HG02610 (cell line): ENCODE measurements at regions not wholly inside any gene's neighbourhood (a gene's known extent, or its start where the extent isn't known, plus 50 kb on each side); places are given as distances from the start of the nearest gene placed in this dataset.

Source experiments
- ATAC-seq: cut with Tn5 transposase; IDR thresholded peaks from one replicate; pipeline ENCODE4 v1.9.1; 2021; ENCODE audit warnings: mild to moderate bottlenecking, moderate library complexity; ENCODE audit not compliant: unreplicated experiment

- ATAC-seq: no peak
These were observed 305.3 kb downstream of the SLC6A15 start for GRCh38 chr12:84607170-84607819.

DNA sequence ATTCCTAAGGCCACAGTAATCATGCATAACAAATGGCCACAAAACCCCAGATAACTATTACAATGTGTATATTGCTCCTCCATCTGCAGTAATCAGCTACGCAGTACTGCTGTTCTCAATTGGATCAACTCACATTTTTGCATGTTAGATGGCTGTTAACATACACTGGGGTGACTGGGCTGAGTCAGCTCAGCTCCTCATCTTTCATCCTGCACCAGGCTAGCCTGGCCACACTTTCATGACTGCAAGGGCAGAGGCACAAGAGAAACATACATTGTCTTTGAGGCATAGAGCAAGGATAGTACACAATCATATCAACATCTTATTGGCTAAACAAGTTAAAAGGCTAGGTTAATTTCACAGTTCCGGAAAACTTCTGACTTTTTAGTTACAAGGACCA, 306.6 kb downstream of the SLC6A15 start:
- no peak for ATAC-seq

DNA sequence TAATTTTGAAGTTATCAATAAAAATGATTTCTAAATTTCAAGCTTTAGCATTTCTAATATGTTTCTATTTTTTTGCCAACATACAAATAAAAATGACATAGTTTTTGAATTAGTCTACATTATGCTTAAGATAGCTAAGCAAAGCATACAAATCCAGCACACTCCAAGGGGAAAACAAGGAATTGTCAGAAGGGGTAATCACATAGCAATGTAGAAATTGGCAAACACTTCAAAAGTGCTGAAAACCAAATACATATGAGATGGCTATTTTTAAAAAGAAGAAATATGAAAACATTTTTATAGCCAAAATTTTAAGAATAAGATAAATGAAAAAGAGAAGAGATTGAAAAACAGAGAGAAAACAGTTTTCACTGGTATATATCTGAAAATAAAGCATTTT, 308.0 kb downstream of the SLC6A15 start:
- ATAC-seq: no peak

DNA sequence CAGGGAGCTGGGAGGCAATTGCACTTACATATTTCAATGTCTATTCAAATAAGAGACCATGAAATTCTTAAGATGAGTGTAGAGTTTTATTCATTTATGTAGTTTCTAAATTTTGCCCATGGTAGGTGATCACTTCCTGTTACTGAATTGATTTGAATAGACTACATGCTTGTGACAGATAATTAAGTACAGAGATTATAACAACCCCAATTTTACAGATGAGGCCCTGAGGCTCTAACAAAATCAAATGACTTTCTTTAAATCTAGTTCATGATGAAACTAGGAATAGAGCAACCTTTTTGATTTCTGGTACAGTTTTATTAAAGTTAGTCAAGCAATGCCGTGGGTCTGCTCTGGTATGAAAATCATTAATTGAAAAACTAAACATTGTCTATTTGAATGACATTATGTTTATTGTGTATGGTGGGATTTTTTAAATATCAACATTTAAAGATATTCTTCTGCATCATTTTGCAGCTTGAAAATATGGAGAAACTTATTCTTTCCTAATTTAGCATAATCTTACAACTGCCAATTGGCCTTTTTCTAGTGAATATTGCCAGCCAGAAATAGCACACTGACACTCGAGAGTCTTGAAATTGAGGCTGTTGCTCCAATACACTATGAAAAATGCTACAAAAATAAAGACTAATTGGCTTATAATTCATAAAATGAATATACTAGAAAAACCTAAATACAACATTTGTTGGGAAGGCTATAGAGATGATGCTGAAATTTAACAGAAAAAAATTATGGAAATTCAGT, 308.9 kb downstream of the SLC6A15 start:
- ATAC-seq: no peak

GRCh38 chr12:84601483-84601882, 311.1 kb downstream of the SLC6A15 start:
- no peak for ATAC-seq

DNA sequence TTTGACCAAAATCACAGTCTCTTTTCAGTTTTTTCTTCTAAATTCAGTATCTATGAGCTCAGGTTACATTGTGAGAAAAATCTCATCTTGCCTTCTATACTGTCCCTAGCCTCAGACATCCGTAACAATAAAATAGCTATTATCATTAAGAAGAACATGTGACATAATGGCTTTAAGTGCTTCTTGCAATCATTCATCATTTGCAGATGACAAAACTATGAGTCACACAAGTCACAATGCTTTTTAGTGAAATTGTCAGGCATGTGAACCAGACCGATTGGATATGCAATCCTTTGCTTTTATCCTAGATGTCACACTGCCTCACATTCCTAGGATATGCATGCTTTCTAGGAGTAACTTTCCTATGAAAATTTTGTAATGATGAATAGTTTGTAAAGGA, 313.1 kb downstream of the SLC6A15 start:
- no peak for ATAC-seq

DNA sequence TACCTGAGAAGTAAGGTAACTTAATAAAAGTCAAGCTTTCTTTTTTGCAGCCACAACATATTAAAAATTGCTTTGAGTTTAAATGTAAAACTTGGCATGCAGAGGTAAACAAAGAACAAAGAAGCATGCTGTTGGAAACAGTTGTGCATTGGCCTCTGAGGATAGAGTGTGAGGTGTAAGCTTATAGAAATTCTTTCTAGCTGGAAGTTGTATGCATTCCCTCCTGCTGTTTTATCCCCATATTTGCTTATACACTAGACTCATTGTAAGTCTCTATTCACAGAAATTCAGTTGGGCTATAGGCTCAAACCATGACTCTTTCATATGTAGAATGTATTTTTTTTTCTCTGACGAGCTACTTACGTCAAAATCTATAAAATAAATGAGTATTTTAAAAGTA, 316.3 kb downstream of the SLC6A15 start:
- no peak for ATAC-seq

- ATAC-seq: no peak
These were observed 318.4 kb downstream of the SLC6A15 start for GRCh38 chr12:84594157-84594556.

DNA sequence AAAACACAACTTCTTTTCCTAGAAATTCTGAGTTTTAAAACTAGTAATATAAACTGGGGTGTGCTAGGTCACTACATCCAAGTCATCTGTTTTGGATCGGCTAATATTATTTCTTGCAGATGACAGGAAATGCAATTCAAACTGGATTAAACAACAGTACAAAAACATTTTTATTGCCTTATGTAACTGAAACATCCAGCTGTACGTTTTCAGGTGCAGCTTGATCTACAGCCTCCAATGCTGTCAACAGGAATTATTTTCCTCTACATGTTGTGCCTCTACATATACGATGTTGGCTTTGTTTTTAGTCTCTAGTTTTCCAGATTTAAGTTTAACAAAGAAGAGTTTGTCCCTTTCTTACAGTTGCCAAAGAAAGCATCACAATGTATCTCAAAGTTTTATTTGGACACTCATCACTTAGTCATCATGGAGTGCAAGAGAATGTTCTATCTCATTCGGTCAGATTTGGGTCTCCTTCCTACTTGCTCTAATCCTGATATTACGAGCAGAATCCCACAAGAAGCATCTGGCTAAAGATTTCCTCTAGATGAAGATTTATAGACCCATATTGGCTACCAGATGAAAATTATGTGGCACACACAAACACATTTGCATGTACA, 326.7 kb downstream of the SLC6A15 start:
- ATAC-seq: no peak

DNA sequence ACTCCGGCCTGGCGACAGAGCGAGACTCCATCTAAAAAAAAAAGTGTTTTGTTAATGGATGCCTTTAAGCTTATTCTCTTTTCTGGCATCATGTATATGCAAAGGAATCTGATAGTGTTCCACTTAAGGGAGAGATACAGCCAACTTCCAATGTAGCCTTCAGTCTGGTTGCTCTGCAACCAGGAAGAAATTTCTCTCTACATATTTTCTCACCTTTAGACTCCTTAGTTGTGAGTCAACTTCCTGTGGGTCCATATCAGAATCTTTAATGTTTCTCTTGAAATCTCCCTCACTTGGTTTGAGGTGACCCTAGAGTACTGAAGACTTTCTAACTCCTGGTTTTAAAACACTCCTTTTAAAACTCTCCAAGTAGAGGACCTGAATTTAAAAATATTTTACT, 340.4 kb downstream of the SLC6A15 start:
- ATAC-seq: no peak

- ATAC-seq: no peak
These were observed 350.3 kb downstream of the SLC6A15 start for GRCh38 chr12:84562331-84562730.

GRCh38 chr12:84561351-84561750, 351.2 kb downstream of the SLC6A15 start:
- no peak for ATAC-seq

DNA sequence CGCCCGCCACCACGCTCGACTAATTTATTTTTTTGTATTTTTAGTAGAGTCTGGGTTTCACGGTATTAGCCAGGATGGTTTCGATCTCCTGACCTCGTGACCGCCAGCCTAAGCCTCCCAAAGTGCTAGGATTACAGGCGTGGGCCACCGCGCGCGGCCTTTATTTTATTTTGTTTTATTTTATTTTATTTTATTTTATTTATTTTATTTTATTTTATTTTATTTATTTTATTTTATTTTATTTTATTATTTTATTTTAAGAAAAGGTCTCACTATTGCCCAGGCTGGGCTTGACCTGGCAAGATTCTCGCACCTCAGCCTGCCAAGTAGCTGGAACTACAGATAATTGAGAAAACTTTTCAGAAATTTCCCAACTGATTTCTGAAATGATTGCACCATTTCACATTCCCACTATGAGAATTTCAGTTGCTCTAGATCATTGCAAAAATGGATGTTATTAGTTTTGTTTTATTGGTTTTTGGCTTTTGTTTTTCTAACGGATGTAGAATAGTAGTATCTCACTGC, 358.3 kb downstream of the SLC6A15 start:
- no peak for ATAC-seq

DNA sequence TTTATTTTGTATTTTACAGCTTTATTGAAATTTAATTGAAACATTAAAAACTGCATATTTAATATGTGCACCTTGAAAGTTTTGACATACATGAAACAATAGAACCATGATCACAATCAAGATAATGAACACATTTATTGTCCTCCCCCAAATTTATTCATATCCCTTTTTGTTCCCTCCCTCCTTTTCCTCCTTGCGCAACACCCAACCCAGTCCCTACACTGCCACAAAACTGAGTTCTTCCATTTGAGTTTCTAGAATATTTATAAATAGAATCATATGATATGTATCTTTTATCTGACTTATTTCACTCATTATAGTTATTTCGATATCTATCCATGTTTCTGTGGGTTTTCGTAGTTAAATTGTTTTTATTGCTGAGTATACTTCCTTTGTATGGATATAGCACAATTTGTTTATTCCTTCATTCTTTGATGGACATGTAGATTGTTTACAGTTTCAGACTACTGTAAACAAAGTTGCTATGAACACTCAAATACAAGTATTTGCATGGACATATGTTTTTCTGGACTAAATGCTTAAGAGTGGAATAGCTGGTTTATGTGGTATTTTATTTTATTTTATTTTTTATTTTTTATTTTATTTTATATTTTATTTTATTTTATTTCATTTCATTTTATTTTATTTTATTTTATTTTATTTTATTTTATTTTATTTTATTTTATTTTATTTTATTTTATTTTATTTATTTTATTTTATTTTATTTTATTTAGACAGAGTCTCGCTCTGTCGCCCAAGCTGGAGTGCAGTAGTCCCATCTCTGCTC, 359.1 kb downstream of the SLC6A15 start:
- no peak for ATAC-seq

DNA sequence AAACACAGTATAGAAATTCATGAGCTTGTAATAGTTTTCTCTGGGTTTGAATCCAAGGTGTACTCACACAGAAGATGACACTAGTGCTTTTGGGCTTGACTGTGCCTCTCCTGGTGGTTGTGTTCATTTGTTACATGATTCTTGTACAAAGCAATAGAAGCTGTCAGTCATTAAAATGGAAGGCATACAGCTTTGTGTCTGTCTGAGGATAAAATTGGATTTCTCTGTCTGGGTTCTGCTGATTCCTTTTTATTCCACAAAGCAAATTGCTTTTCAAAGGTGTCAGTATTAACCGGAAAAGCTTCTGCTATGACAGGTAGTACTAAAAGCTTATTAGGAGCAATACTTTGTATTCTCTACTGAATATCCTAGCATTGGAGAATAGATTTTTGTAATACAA, 361.2 kb downstream of the SLC6A15 start:
- ATAC-seq: no peak

DNA sequence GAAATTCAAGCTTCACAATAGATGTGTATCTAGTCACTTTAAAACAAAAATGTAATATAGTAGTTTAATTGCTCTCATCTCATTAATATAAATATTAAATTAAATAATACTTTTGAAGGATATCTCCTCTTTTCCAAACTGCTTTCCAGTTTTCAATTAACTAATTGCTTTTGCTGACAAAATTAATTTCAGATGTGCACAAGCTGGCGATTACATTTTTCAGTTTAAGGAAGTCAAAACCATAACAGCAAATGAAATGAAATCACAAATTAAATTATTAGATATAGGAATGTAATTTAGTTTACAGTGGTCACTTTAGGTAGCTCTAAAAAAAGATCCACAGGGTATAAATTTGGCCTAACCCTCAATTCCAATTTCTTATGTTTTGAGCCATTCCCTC, 362.1 kb downstream of the SLC6A15 start:
- ATAC-seq: no peak

- ATAC-seq: no peak
These were observed 370.3 kb downstream of the SLC6A15 start for GRCh38 chr12:84542289-84542688.

DNA sequence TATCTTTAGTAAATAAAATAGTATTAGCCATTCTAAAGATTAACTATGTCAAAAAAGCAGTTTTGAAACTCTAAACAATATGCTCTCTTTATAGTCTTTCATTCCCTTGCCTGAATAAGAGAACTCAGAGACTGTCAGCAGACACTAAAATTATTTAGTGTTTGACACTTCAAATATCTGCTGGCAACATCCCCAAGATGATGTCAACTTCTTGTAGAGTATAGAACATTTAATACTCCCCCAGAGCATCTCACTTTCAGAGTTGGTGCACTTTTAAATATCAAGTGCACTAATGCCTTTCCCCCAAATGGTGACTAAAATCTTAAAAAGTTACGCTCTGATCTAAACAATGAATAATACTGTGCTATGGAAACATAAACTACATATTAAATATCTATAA, 374.9 kb downstream of the SLC6A15 start:
- ATAC-seq: no peak

DNA sequence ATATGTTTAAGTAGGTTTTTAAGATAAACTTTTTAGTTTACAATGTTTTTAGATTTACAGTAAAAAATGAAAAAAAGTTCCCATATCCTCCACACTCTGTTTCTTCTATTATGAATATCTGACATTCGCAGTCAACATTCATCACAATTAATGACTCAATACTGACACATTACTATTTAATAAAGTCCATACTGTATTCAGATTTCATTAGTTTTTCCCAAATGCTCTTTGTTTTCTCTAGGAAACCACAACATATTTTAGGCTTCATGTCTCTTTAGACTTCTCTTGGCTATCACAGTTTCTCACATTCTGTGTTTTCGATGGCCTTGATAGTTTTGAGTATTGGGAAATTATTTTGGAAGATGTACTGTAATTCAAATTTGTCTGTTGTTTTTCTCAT, 399.8 kb downstream of the SLC6A15 start:
- no peak for ATAC-seq

- no peak for ATAC-seq
These were observed 403.7 kb downstream of the SLC6A15 start for GRCh38 chr12:84508851-84509260.
